ENCODE measurements at regions not wholly inside any gene's neighbourhood (a gene's known extent, or its start where the extent isn't known, plus 50 kb on each side); places are given as distances from the start of the nearest gene placed in this dataset.
"Not testable (repeated sequence)": the region's sequence is repeated elsewhere in the genome, so short reads cannot be mapped to it uniquely, and the experiment has no call there.

GRCh38 chr16:59614466-59615240 is 880.5 kb upstream of the GOT2 start:
- peaks cover 13% of the 10 kb centered on the region for H3K4me1 ChIP-seq (ENCODE audit: control insufficient read depth, low read depth, low read length)
- H3K4me3 ChIP-seq (ENCODE audit: low read length) = no peak overlapping the region
- H3K9me3 ChIP-seq (ENCODE audit: control insufficient read depth, low read depth, low read length) = no peaks in the 10 kb centered on the region
- H3K9ac ChIP-seq (ENCODE audit: low read length) = no peak overlapping the region
- H3K27ac ChIP-seq (ENCODE audit: low read length) = no peak overlapping the region
- H3K27me3 ChIP-seq (ENCODE audit: control insufficient read depth, insufficient read depth, low read length) = no peaks in the 10 kb centered on the region
- H3K36me3 ChIP-seq (ENCODE audit: control insufficient read depth, low read depth, low read length) = no peaks in the 10 kb centered on the region

GRCh38 chr16:59612910-59613620 is 878.9 kb upstream of the GOT2 start:
- peaks cover 13% of the 10 kb centered on the region for H3K4me1 ChIP-seq (ENCODE audit: control insufficient read depth, low read depth, low read length)
- H3K27me3 ChIP-seq (ENCODE audit: control insufficient read depth, insufficient read depth, low read length); H3K36me3 ChIP-seq (ENCODE audit: control insufficient read depth, low read depth, low read length); H3K9ac ChIP-seq (ENCODE audit: low read length); H3K27ac ChIP-seq (ENCODE audit: low read length); H3K4me3 ChIP-seq (ENCODE audit: low read length); H3K9me3 ChIP-seq (ENCODE audit: control insufficient read depth, low read depth, low read length): not testable (repeated sequence)

DNA sequence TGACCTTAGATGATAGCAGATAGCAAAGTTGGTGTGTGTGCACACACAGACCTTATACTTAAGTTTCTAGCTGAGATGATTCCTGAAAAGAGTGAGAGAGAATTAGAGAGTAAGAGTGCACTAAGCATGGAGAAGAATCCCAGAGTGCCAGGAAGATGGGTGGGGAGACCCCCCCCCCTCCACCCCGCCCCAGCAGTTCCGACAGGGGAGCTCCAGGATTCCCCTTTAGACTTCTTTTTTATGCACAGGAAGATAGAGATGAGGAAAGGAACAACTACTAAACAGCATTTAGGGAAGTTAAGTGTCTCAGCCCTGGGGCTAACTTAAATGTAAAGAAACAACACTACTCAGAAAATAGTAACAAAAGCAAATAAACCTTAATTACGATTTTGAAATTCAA is 878.0 kb upstream of the GOT2 start:
- Histone ChIP-seq H3K27me3 (ENCODE audit: control insufficient read depth, insufficient read depth, low read length) (no peaks in the 10 kb centered on the region), H3K9ac (ENCODE audit: low read length) (no peak overlapping the region), H3K27ac (ENCODE audit: low read length) (no peak overlapping the region), H3K4me1 (ENCODE audit: control insufficient read depth, low read depth, low read length) (peaks cover 13% of the 10 kb centered on the region), H3K36me3 (ENCODE audit: control insufficient read depth, low read depth, low read length) (no peaks in the 10 kb centered on the region), H3K9me3 (ENCODE audit: control insufficient read depth, low read depth, low read length) (no peaks in the 10 kb centered on the region), H3K4me3 (ENCODE audit: low read length) (no peak overlapping the region)

DNA sequence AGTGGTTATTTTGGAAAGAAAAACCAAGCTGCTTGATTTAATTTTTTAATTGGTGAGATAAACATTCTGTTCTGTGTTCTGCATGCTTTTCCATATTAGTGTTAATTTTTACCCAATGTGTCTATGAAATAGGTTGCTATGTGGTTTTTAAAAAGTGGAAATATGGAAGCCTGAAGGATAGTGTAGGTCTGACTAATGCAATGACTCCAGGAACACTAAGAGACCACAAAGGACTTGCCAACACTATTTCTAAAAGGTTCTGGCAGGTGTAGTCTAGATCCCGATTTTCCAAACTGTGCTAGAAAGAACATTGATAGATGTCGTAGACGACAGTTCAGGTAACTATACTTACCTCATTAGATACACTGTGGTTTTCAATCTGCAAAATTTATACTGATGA is 877.4 kb upstream of the GOT2 start:
- Histone ChIP-seq H3K27ac (ENCODE audit: low read length) (no peak overlapping the region), H3K9me3 (ENCODE audit: control insufficient read depth, low read depth, low read length) (no peaks in the 10 kb centered on the region), H3K4me1 (ENCODE audit: control insufficient read depth, low read depth, low read length) (peaks cover 13% of the 10 kb centered on the region), H3K9ac (ENCODE audit: low read length) (no peak overlapping the region), H3K27me3 (ENCODE audit: control insufficient read depth, insufficient read depth, low read length) (no peaks in the 10 kb centered on the region), H3K4me3 (ENCODE audit: low read length) (no peak overlapping the region), H3K36me3 (ENCODE audit: control insufficient read depth, low read depth, low read length) (no peaks in the 10 kb centered on the region)

- Histone ChIP-seq H3K4me3 (ENCODE audit: low read length) (no peak overlapping the region), H3K27ac (ENCODE audit: low read length) (no peak overlapping the region), H3K36me3 (ENCODE audit: control insufficient read depth, low read depth, low read length) (no peaks in the 10 kb centered on the region), H3K9me3 (ENCODE audit: control insufficient read depth, low read depth, low read length) (no peaks in the 10 kb centered on the region), H3K4me1 (ENCODE audit: control insufficient read depth, low read depth, low read length) (no peaks in the 10 kb centered on the region), H3K9ac (ENCODE audit: low read length) (no peak overlapping the region), H3K27me3 (ENCODE audit: control insufficient read depth, insufficient read depth, low read length) (no peaks in the 10 kb centered on the region)
These were observed 871.6 kb upstream of the GOT2 start for GRCh38 chr16:59605706-59606105.

- no peak overlapping the region for H3K4me3 ChIP-seq (ENCODE audit: low read length)
- H3K36me3 ChIP-seq (ENCODE audit: control insufficient read depth, low read depth, low read length) = no peaks in the 10 kb centered on the region
- no peak overlapping the region for H3K9ac ChIP-seq (ENCODE audit: low read length)
- H3K27me3 ChIP-seq (ENCODE audit: control insufficient read depth, insufficient read depth, low read length) = no peaks in the 10 kb centered on the region
- H3K9me3 ChIP-seq (ENCODE audit: control insufficient read depth, low read depth, low read length) = no peaks in the 10 kb centered on the region
- no peak overlapping the region for H3K27ac ChIP-seq (ENCODE audit: low read length)
- no peaks in the 10 kb centered on the region for H3K4me1 ChIP-seq (ENCODE audit: control insufficient read depth, low read depth, low read length)
These were observed 870.2 kb upstream of the GOT2 start for GRCh38 chr16:59604354-59604753.

DNA sequence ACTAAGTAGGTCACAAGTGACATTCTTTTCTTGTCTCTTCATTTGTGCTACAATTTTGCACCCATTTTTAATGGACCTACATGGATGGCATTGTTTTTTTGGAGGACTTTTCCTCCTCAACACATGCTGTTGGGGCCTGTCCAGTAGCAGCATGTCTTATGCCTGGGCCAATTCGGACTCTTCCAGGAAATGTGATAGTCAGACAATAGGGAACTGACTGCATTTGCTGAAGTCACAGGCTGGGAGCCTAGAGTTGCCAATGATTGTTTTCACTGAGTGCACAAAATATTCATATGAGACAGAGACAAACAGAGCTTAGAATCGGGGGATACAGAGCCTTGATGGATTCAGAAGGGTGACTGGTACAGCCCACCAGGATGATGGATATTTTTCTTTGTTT is 867.3 kb upstream of the GOT2 start:
- Histone ChIP-seq H3K9me3 (ENCODE audit: control insufficient read depth, low read depth, low read length) (no peaks in the 10 kb centered on the region), H3K4me3 (ENCODE audit: low read length) (no peak overlapping the region), H3K27ac (ENCODE audit: low read length) (no peak overlapping the region), H3K4me1 (ENCODE audit: control insufficient read depth, low read depth, low read length) (no peaks in the 10 kb centered on the region), H3K9ac (ENCODE audit: low read length) (no peak overlapping the region), H3K27me3 (ENCODE audit: control insufficient read depth, insufficient read depth, low read length) (no peaks in the 10 kb centered on the region), H3K36me3 (ENCODE audit: control insufficient read depth, low read depth, low read length) (no peaks in the 10 kb centered on the region)

DNA sequence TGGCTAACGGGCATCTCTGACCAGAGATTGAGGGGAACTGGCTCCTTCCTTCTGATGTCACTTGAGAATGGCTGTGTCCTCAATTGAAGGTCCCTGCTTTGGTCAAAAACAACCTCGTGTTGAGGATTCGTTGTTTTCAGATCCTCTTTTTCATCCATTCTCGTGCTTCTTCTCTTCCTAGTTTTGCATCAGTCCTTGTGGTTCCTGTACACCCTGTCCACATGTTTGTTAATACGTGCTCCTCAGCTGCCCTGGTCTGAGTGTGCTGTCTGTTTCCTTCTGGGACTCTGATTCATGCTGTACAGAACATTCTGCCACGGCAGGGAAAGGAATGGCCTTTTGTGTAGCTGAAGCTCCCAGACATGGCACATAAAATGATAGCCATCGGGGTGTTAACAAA is 863.2 kb upstream of the GOT2 start:
- Histone ChIP-seq H3K4me1 (ENCODE audit: control insufficient read depth, low read depth, low read length) (no peaks in the 10 kb centered on the region), H3K9me3 (ENCODE audit: control insufficient read depth, low read depth, low read length) (no peaks in the 10 kb centered on the region), H3K36me3 (ENCODE audit: control insufficient read depth, low read depth, low read length) (no peaks in the 10 kb centered on the region), H3K27me3 (ENCODE audit: control insufficient read depth, insufficient read depth, low read length) (no peaks in the 10 kb centered on the region), H3K9ac (ENCODE audit: low read length) (no peak overlapping the region), H3K27ac (ENCODE audit: low read length) (no peak overlapping the region), H3K4me3 (ENCODE audit: low read length) (no peak overlapping the region)

DNA sequence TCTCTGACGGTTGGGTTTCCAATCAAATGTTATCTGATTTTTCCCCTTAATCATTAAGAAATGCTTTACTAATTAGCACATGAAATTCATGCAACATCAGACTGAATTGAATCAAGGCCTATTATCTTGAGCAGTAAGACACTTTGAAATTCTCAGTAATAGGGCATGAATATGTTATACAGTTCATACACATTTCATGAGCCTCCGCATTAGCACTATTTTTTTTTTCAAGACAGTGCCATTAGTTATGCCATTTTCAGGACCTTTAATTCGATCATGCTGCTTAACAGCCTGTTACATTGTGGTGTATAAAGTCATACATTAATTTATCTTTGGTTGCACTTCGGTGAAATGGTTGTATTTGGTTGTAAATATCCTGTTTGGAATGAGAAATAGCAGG is 862.6 kb upstream of the GOT2 start:
- Histone ChIP-seq H3K4me1 (ENCODE audit: control insufficient read depth, low read depth, low read length) (no peaks in the 10 kb centered on the region), H3K9ac (ENCODE audit: low read length) (no peak overlapping the region), H3K4me3 (ENCODE audit: low read length) (no peak overlapping the region), H3K27ac (ENCODE audit: low read length) (no peak overlapping the region), H3K36me3 (ENCODE audit: control insufficient read depth, low read depth, low read length) (no peaks in the 10 kb centered on the region), H3K9me3 (ENCODE audit: control insufficient read depth, low read depth, low read length) (no peaks in the 10 kb centered on the region), H3K27me3 (ENCODE audit: control insufficient read depth, insufficient read depth, low read length) (no peaks in the 10 kb centered on the region)

GRCh38 chr16:59593194-59593661 is 859.1 kb upstream of the GOT2 start:
- Histone ChIP-seq H3K36me3 (ENCODE audit: control insufficient read depth, low read depth, low read length) (no peaks in the 10 kb centered on the region), H3K27me3 (ENCODE audit: control insufficient read depth, insufficient read depth, low read length) (no peaks in the 10 kb centered on the region), H3K9me3 (ENCODE audit: control insufficient read depth, low read depth, low read length) (no peaks in the 10 kb centered on the region), H3K4me3 (ENCODE audit: low read length) (no peak overlapping the region), H3K9ac (ENCODE audit: low read length) (no peak overlapping the region), H3K4me1 (ENCODE audit: control insufficient read depth, low read depth, low read length) (no peaks in the 10 kb centered on the region), H3K27ac (ENCODE audit: low read length) (no peak overlapping the region)

DNA sequence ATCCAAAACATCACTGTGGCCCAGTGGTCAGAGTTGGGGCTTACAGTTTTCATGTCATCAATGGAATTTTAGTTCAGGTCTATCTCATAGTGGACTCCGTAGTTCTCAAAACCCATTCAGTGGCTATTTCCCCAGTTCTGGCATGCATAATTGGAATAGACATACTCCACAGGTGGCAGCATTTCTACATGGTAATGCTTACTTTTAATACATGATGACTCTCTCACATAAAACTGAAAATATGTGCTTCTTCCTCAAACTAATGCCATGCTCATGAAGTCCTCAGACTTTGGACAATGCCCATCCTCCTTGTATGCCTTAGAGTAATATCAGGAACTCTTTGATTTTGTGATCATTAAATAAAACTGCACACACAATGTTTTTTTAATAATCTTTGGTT is 857.4 kb upstream of the GOT2 start:
- H3K9me3 ChIP-seq (ENCODE audit: control insufficient read depth, low read depth, low read length) = no peaks in the 10 kb centered on the region

DNA sequence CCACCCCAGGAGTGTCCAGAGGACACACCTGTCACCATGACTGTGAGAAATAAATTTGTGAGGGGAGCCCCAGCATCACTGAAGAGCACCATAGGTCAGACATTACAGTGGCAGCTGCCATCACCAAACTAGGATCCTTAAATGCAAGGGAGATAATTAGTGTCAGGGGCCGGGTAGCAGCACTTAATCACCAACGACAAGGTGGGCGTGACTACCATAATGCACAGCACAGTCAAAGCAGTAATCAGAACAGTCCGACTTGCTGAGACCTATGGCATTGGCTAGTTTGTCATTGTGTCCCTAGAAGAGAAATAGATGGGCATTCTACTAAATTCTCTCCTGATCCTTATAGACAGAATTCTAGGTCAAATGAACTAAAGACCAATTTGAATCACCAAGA is 856.7 kb upstream of the GOT2 start:
- Histone ChIP-seq H3K36me3 (ENCODE audit: control insufficient read depth, low read depth, low read length) (no peaks in the 10 kb centered on the region), H3K9me3 (ENCODE audit: control insufficient read depth, low read depth, low read length) (no peaks in the 10 kb centered on the region), H3K27ac (ENCODE audit: low read length) (no peak overlapping the region), H3K9ac (ENCODE audit: low read length) (no peak overlapping the region), H3K4me3 (ENCODE audit: low read length) (no peak overlapping the region), H3K27me3 (ENCODE audit: control insufficient read depth, insufficient read depth, low read length) (no peaks in the 10 kb centered on the region), H3K4me1 (ENCODE audit: control insufficient read depth, low read depth, low read length) (no peaks in the 10 kb centered on the region)

More for the DNA sequence above, 857.4 kb upstream of the GOT2 start:
- no peak overlapping the region for H3K9ac ChIP-seq (ENCODE audit: low read length)
- no peak overlapping the region for H3K4me3 ChIP-seq (ENCODE audit: low read length)
- no peaks in the 10 kb centered on the region for H3K36me3 ChIP-seq (ENCODE audit: control insufficient read depth, low read depth, low read length)
- no peak overlapping the region for H3K27ac ChIP-seq (ENCODE audit: low read length)
- no peaks in the 10 kb centered on the region for H3K27me3 ChIP-seq (ENCODE audit: control insufficient read depth, insufficient read depth, low read length)
- H3K4me1 ChIP-seq (ENCODE audit: control insufficient read depth, low read depth, low read length) = no peaks in the 10 kb centered on the region

All from iPS-18a (cell line).